Karpas-422 (cell line): ENCODE measurements at regions not wholly inside any gene's neighbourhood (a gene's known extent, or its start where the extent isn't known, plus 50 kb on each side); places are given as distances from the start of the nearest gene placed in this dataset.
A peak's percentile ranks its signal among the peaks of the same experiment; 100 is the strongest.
"Not testable (repeated sequence)": the region's sequence is repeated elsewhere in the genome, so short reads cannot be mapped to it uniquely, and the experiment has no call there.

Source experiments
- DNase-seq: peaks from one replicate; pipeline ENCODE4 v3.0.0-alpha.2; 2015
- H2AFZ ChIP-seq: fragments of 200-600 bp; sonication (generic); 2 replicates; pipeline ENCODE4 v1.6.1; 2014; ENCODE audit warnings: antibody characterized with exemption, low read length, mixed read lengths
- H3K27ac ChIP-seq: fragments of 200-600 bp; sonication (generic); 2 replicates; pipeline ENCODE4 v1.5.1; 2014; ENCODE audit warnings: mild to moderate bottlenecking, low read length, moderate library complexity
- H3K27me3 ChIP-seq: fragments of 200-600 bp; sonication (generic); 2 replicates; pipeline ENCODE4 v1.6.1; 2014; ENCODE audit warnings: low read length, mixed read lengths
- H3K36me3 ChIP-seq: fragments of 200-600 bp; sonication (generic); 2 replicates; pipeline ENCODE4 v1.6.1; 2014; ENCODE audit warnings: low read length, mixed read lengths; ENCODE audit not compliant: insufficient read depth
- H3K4me1 ChIP-seq: fragments of 200-600 bp; sonication (generic); 2 replicates; pipeline ENCODE4 v1.6.1; 2014; ENCODE audit warnings: mild to moderate bottlenecking, low read length, mixed read lengths
- H3K4me2 ChIP-seq: fragments of 200-600 bp; sonication (generic); 2 replicates; pipeline ENCODE4 v1.6.1; 2014; ENCODE audit warnings: low read length, low read depth, mild to moderate bottlenecking; ENCODE audit not compliant: poor library complexity, severe bottlenecking
- H3K4me3 ChIP-seq: fragments of 200-600 bp; sonication (generic); 2 replicates; pipeline ENCODE4 v1.5.1; 2014; ENCODE audit warnings: mild to moderate bottlenecking, antibody characterized with exemption, low read length, mixed read lengths
- H3K79me2 ChIP-seq: fragments of 200-600 bp; sonication (generic); 2 replicates; pipeline ENCODE4 v1.6.1; 2014; ENCODE audit warnings: mild to moderate bottlenecking, low read length, mixed read lengths
- H3K9ac ChIP-seq: fragments of 200-600 bp; sonication (generic); 2 replicates; pipeline ENCODE4 v1.6.0; 2014; ENCODE audit warnings: low read length
- H3K9me2 ChIP-seq: fragments of 200-600 bp; sonication (generic), shearing (Covaris generic); replicated peaks from 2 replicates; pipeline ENCODE4 v1.6.0; 2014; ENCODE audit warnings: mild to moderate bottlenecking, low read length, moderate library complexity; ENCODE audit not compliant: insufficient read depth
- H3K9me3 ChIP-seq: fragments of 300-700, 200-600 bp; sonication (generic); 2 replicates; pipeline ENCODE4 v1.6.1; 2014; ENCODE audit warnings: low read length, mixed read lengths
- H4K20me1 ChIP-seq: fragments of 200-600 bp; sonication (generic); 2 replicates; pipeline ENCODE4 v1.6.1; 2014; ENCODE audit warnings: mild to moderate bottlenecking, antibody characterized with exemption, low read length, low read depth; ENCODE audit not compliant: insufficient read depth

GRCh38 chr10:65032867-65033769 is 1511.9 kb downstream of the REEP3 start:
- Histone ChIP-seq H2AFZ (peak overlapping the region; percentile 87), H3K4me3 (no peak overlapping the region), H3K27ac (no peak overlapping the region), H3K4me2 (peak overlapping the region; percentile 30), H3K9me3 (peaks cover 7% of the 10 kb centered on the region; the same call in 1 of the 2 replicates), H3K9ac (no peak overlapping the region), H3K27me3 (no peaks in the 10 kb centered on the region), H3K4me1 (peaks cover 4% of the 10 kb centered on the region; the same call in 1 of the 2 replicates), H3K36me3 (no peaks in the 10 kb centered on the region; the same call in 1 of the 2 replicates), H3K79me2 (no peaks in the 10 kb centered on the region), H4K20me1 (no peaks in the 10 kb centered on the region), H3K9me2 (no peaks in the 10 kb centered on the region)
- DNase-seq: no peak

- H2AFZ ChIP-seq: 0 out of 2 replicates have a peak overlapping the region, but pooled peaks have one; percentile 58
- H3K27ac ChIP-seq: no peak overlapping the region
- H3K27me3 ChIP-seq: no peaks in the 10 kb centered on the region
- peaks cover 4% of the 10 kb centered on the region; the same call in 1 of the 2 replicates for H3K4me1 ChIP-seq
- H3K9me3 ChIP-seq: peaks cover 7% of the 10 kb centered on the region; the same call in 1 of the 2 replicates
- no peaks in the 10 kb centered on the region for H4K20me1 ChIP-seq
- no peaks in the 10 kb centered on the region; the same call in 1 of the 2 replicates for H3K36me3 ChIP-seq
- no peaks in the 10 kb centered on the region for H3K79me2 ChIP-seq
- no peak overlapping the region for H3K4me2 ChIP-seq
- no peak overlapping the region for H3K9ac ChIP-seq
- H3K4me3 ChIP-seq: no peak overlapping the region
- no peaks in the 10 kb centered on the region for H3K9me2 ChIP-seq
- DNase-seq: no peak
These were observed 1512.8 kb downstream of the REEP3 start for GRCh38 chr10:65033957-65034356.

GRCh38 chr10:65040796-65041195 is 1519.6 kb downstream of the REEP3 start:
- H3K4me3 ChIP-seq: no peak overlapping the region
- no peak overlapping the region for H3K9ac ChIP-seq
- H3K9me2 ChIP-seq: no peaks in the 10 kb centered on the region
- no peaks in the 10 kb centered on the region for H3K4me1 ChIP-seq
- H3K27me3 ChIP-seq: no peaks in the 10 kb centered on the region
- H4K20me1 ChIP-seq: no peaks in the 10 kb centered on the region
- no peaks in the 10 kb centered on the region for H3K9me3 ChIP-seq
- H3K4me2 ChIP-seq: no peak overlapping the region
- no peaks in the 10 kb centered on the region for H3K79me2 ChIP-seq
- H3K36me3 ChIP-seq: no peaks in the 10 kb centered on the region
- no peak overlapping the region for H3K27ac ChIP-seq
- no peak overlapping the region for H2AFZ ChIP-seq
- DNase-seq: no peak

GRCh38 chr10:65041307-65041706 is 1520.1 kb downstream of the REEP3 start:
- Histone ChIP-seq H3K4me3 (no peak overlapping the region), H3K27me3 (no peaks in the 10 kb centered on the region), H3K4me1 (no peaks in the 10 kb centered on the region), H3K79me2 (no peaks in the 10 kb centered on the region), H2AFZ (no peak overlapping the region), H3K9me2 (no peaks in the 10 kb centered on the region), H3K9ac (no peak overlapping the region), H3K9me3 (no peaks in the 10 kb centered on the region), H3K27ac (no peak overlapping the region), H3K36me3 (no peaks in the 10 kb centered on the region), H4K20me1 (no peaks in the 10 kb centered on the region), H3K4me2 (no peak overlapping the region)
- no peak for DNase-seq

- H3K27me3 ChIP-seq: no peaks in the 10 kb centered on the region
- H2AFZ ChIP-seq: no peak overlapping the region
- H3K4me2 ChIP-seq: no peak overlapping the region
- H3K9me3 ChIP-seq: no peaks in the 10 kb centered on the region
- H3K9ac ChIP-seq: no peak overlapping the region
- no peaks in the 10 kb centered on the region for H3K4me1 ChIP-seq
- no peaks in the 10 kb centered on the region for H3K79me2 ChIP-seq
- H3K4me3 ChIP-seq: no peak overlapping the region
- DNase-seq: no peak
- no peaks in the 10 kb centered on the region for H3K36me3 ChIP-seq
- H4K20me1 ChIP-seq: no peaks in the 10 kb centered on the region
- no peaks in the 10 kb centered on the region for H3K9me2 ChIP-seq
- H3K27ac ChIP-seq: no peak overlapping the region
These were observed 1521.3 kb downstream of the REEP3 start for GRCh38 chr10:65042496-65042895.

- Histone ChIP-seq H4K20me1 (no peaks in the 10 kb centered on the region), H3K9me2 (no peaks in the 10 kb centered on the region), H3K9me3 (no peaks in the 10 kb centered on the region), H2AFZ (0 out of 2 replicates have a peak overlapping the region, but pooled peaks have one; percentile 6), H3K27ac (no peak overlapping the region), H3K27me3 (no peaks in the 10 kb centered on the region), H3K4me2 (no peak overlapping the region), H3K36me3 (no peaks in the 10 kb centered on the region), H3K4me1 (no peaks in the 10 kb centered on the region), H3K79me2 (no peaks in the 10 kb centered on the region), H3K4me3 (no peak overlapping the region), H3K9ac (no peak overlapping the region)
- no peak for DNase-seq
These were observed 1525.6 kb downstream of the REEP3 start for GRCh38 chr10:65046831-65047230.

GRCh38 chr10:65052111-65052510 is 1530.9 kb downstream of the REEP3 start:
- not testable (repeated sequence) for H3K4me2 ChIP-seq, H3K4me1 ChIP-seq, H3K79me2 ChIP-seq, H3K4me3 ChIP-seq, H2AFZ ChIP-seq, H3K9me3 ChIP-seq, H3K9ac ChIP-seq, H3K27ac ChIP-seq, H3K9me2 ChIP-seq, H3K27me3 ChIP-seq, DNase-seq, H3K36me3 ChIP-seq, H4K20me1 ChIP-seq

- H3K27ac ChIP-seq: not testable (repeated sequence)
These were observed 1532.2 kb downstream of the REEP3 start for GRCh38 chr10:65053397-65053796.

More at GRCh38 chr10:65053397-65053796, 1532.2 kb downstream of the REEP3 start:
- H3K4me2 ChIP-seq, DNase-seq, H3K9ac ChIP-seq, H2AFZ ChIP-seq, H3K4me3 ChIP-seq, H3K9me2 ChIP-seq, H3K4me1 ChIP-seq, H3K27me3 ChIP-seq, H3K36me3 ChIP-seq, H3K9me3 ChIP-seq, H3K79me2 ChIP-seq, H4K20me1 ChIP-seq: not testable (repeated sequence)
